Uterus (tissue), 3 donors: ENCODE measurements at regions not wholly inside any gene's neighbourhood (a gene's known extent, or its start where the extent isn't known, plus 50 kb on each side); places are given as distances from the start of the nearest gene placed in this dataset.
"Not testable (repeated sequence)": the region's sequence is repeated elsewhere in the genome, so short reads cannot be mapped to it uniquely, and the experiment has no call there.

Source experiments
- DNase-seq, 2 donors: peaks; one replicate each; pipeline ENCODE4 v3.0.0-alpha.2; 2019 to 2020
- H3K27ac ChIP-seq, 2 donors: fragments of 200-600 bp; sonication (generic); 1 replicate in 1 of 2; 2 replicates in 1 of 2; pipeline ENCODE4 v1.5.1; 2016 to 2018
- H3K27me3 ChIP-seq, 2 donors: fragments of 200-600 bp; sonication (generic); one replicate each; pipeline ENCODE4 v1.5.1; 2018 to 2019; ENCODE audit warnings: control low read depth in 1 of 2
- H3K36me3 ChIP-seq, 2 donors: fragments of 200-600 bp; sonication (generic); one replicate each; pipeline ENCODE4 v1.5.1; 2019; ENCODE audit warnings: control low read depth in 1 of 2
- H3K4me1 ChIP-seq, 2 donors: fragments of 200-600 bp; sonication (generic); one replicate each; pipeline ENCODE4 v1.5.1; 2018 to 2019; ENCODE audit warnings: control low read depth in 1 of 2
- H3K4me3 ChIP-seq, 2 donors: fragments of 200-600 bp; sonication (generic); 1 replicate in 1 of 2; 2 replicates in 1 of 2; pipeline ENCODE4 v1.5.1; 2018 to 2019; ENCODE audit warnings: mild to moderate bottlenecking in 1 of 2
- H3K9me3 ChIP-seq, 2 donors: fragments of 200-600 bp; sonication (generic); one replicate each; pipeline ENCODE4 v1.5.1; 2019; ENCODE audit warnings: control low read depth in 1 of 2
- CTCF ChIP-seq, 4 experiments: fragments of 200-600 bp in 2 of 4; fragments of 450-650 bp in 2 of 4; sonication (generic) in 2 of 4; IDR thresholded peaks; one replicate each; pipeline ENCODE4 v1.5.1; 2016 to 2019; ENCODE audit warnings: antibody characterized with exemption in 4 of 4, mild to moderate bottlenecking in 2 of 4, moderate library complexity in 1 of 4
- POLR2A ChIP-seq, 2 donors: fragments of 450-650 bp; IDR thresholded peaks; one replicate each; pipeline ENCODE4 v1.6.1; 2016; ENCODE audit warnings: antibody characterized with exemption in 2 of 2, mild to moderate bottlenecking in 1 of 2, moderate library complexity in 1 of 2
- intact Hi-C: fragments of 100-400 bp; cut with DNase I; formaldehyde crosslinking; loops from one replicate; pipeline ENCODE4 v1.15.1; 2023; ENCODE audit warnings: low total_unique reads
- donor health status: DM: yes; HTN: yes; CAD: no.

- Histone ChIP-seq H3K27me3 (peaks cover 0 to 13% of the 10 kb centered on the region in 2 donors), H3K9me3 (no peaks in the 10 kb centered on the region), H3K36me3 (no peaks in the 10 kb centered on the region), H3K4me1 (no peaks in the 10 kb centered on the region), H3K27ac (no peak overlapping the region), H3K4me3 (no peak overlapping the region)
- intact Hi-C loops = no loop called here
- no peak for DNase-seq
- TF ChIP-seq POLR2A (IDR thresholded peaks at IDR 0.05) = no peak
- no peak for TF ChIP-seq CTCF (IDR thresholded peaks at IDR 0.05)
Observed at GRCh38 chrX:40893251-40893910, 158.0 kb upstream of the MED14 start.

GRCh38 chrX:40895246-40895645 lies 159.9 kb upstream of the MED14 start:
- H3K27ac ChIP-seq = no peak overlapping the region
- TF ChIP-seq POLR2A (IDR thresholded peaks at IDR 0.05) (no peak), CTCF (IDR thresholded peaks at IDR 0.05) (no peak)
- no peaks in the 10 kb centered on the region for H3K9me3 ChIP-seq
- intact Hi-C loops = no loop called here
- H3K4me3 ChIP-seq = no peak overlapping the region
- H3K4me1 ChIP-seq = no peaks in the 10 kb centered on the region
- peaks cover 0 to 7% of the 10 kb centered on the region in 2 donors for H3K27me3 ChIP-seq
- no peak for DNase-seq
- H3K36me3 ChIP-seq = no peaks in the 10 kb centered on the region

- TF ChIP-seq POLR2A (IDR thresholded peaks at IDR 0.05) (no peak), CTCF (IDR thresholded peaks at IDR 0.05) (no peak)
- Histone ChIP-seq H3K27ac (no peak overlapping the region), H3K9me3 (no peaks in the 10 kb centered on the region), H3K36me3 (no peaks in the 10 kb centered on the region), H3K27me3 (peaks cover 0 to 7% of the 10 kb centered on the region in 2 donors), H3K4me1 (no peaks in the 10 kb centered on the region), H3K4me3 (no peak overlapping the region)
- no peak for DNase-seq
- intact Hi-C loops = no loop called here
Observed at GRCh38 chrX:40897718-40898270, 162.5 kb upstream of the MED14 start.

DNA sequence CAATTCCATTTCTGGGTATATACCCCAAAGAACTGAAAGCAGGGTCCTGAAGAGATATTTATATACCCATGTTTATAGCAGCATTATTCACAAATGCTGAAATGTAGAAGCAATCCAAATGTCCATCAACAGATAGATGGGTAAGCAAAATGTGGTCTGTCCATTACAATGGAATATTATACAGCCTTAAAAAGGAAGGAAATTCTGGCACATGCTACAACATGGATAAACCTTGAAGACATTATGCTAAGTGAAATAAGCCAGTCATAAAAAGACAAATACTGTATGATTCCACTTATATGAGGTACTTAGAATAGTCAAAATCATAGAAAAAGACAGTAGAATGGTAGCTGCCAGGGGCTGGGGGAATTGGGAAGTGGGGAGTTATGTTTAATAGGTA lies 169.4 kb upstream of the MED14 start:
- H3K4me3 ChIP-seq, H3K27me3 ChIP-seq, DNase-seq, intact Hi-C loops, H3K4me1 ChIP-seq, H3K27ac ChIP-seq, H3K9me3 ChIP-seq, H3K36me3 ChIP-seq: not testable (repeated sequence)

DNA sequence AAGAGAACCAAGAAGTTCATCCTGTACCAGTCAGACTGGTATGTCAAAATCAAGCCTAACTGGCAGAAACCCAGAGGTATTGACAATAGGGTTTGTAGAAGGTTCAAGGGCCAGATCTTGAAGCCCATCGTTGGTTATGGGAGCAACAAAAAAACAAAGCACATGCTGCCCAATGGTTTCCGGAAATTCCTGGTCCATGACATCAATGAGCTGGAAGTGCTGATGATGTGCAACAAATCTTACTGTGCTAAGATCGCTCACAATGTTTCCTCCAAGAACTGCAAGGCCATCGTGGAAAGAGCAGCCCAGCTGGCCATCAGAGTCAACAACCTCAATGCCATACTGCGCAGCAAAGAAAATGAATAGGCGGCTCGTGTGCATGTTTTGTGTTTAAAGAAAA lies 172.7 kb upstream of the MED14 start:
- no peaks in the 10 kb centered on the region for H3K27me3 ChIP-seq
- intact Hi-C loops = no loop called here
- no peaks in the 10 kb centered on the region for H3K36me3 ChIP-seq
- no peaks in the 10 kb centered on the region for H3K9me3 ChIP-seq
- no peak overlapping the region for H3K4me3 ChIP-seq
- no peaks in the 10 kb centered on the region for H3K4me1 ChIP-seq
- no peak for DNase-seq
- TF ChIP-seq POLR2A (IDR thresholded peaks at IDR 0.05) (no peak), CTCF (IDR thresholded peaks at IDR 0.05) (no peak)
- no peak overlapping the region for H3K27ac ChIP-seq
